HG03521 (cell line): ENCODE measurements at regions not wholly inside any gene's neighbourhood (a gene's known extent, or its start where the extent isn't known, plus 50 kb on each side); places are given as distances from the start of the nearest gene placed in this dataset.
"Not testable (repeated sequence)": the region's sequence is repeated elsewhere in the genome, so short reads cannot be mapped to it uniquely, and the experiment has no call there.

Experiments used
- ATAC-seq: cut with Tn5 transposase; IDR thresholded peaks from one replicate; pipeline ENCODE4 v1.9.1; 2021; ENCODE audit warnings: mild to moderate bottlenecking, moderate library complexity; ENCODE audit not compliant: unreplicated experiment

DNA sequence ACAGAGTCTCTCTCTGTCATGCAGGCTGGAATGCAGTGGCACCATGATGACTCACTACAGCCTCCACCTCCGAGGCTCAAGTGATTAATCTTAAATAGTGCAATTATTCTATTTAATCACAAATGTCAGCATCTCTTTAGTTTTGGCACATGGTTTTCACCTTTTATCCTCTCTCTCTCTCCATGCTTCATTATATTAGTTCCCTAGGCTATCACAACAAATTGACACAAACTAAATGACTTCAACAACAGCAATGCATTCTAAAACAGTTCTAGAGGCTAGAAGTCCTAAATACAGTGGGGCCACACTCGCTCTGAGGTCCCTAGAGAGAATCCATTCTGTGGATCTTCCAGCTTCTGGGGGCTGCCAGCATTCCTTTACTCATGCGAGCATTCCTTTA is 178.2 kb upstream of the ZNG1F start:
- ATAC-seq: not testable (repeated sequence)

DNA sequence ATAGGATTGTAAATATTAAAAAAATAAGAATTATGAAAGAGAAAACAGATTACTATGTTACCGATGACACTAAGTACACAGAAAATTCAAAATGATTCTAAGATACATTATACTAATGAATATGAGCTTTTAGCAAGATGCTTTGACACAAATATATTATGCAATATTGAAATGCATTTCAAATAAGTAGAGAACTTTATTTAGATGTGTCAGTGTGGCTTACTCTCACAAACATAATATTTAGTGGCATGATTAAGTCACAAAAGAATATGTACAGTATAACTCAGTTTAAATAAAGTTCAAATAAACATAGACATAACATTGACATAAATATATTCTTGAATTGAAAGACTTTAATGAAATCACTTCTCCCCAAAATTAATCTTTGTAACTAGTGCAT is 172.7 kb upstream of the ZNG1F start:
- ATAC-seq: not testable (repeated sequence)

DNA sequence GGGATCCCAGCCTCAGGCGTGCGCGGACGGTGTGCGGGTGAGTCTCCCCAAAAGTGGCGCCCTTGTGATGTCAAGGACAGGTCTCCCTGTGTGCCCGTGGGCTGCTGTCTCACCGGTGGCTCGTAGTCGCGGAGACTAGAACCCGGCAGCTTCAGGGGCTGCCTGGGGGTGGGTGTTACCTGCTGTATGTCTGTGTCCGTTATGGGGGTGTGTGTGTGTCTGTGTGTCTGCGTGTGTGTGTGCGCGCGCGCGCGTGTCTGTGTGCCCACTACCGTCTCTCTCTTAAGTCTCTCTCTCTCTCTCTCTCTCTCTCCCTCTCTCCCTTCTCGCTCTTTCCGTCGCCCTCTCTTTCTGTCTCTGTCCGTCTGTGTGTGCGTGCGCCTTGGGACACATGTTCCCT is 170.0 kb upstream of the ZNG1F start:
- ATAC-seq: not testable (repeated sequence)

DNA sequence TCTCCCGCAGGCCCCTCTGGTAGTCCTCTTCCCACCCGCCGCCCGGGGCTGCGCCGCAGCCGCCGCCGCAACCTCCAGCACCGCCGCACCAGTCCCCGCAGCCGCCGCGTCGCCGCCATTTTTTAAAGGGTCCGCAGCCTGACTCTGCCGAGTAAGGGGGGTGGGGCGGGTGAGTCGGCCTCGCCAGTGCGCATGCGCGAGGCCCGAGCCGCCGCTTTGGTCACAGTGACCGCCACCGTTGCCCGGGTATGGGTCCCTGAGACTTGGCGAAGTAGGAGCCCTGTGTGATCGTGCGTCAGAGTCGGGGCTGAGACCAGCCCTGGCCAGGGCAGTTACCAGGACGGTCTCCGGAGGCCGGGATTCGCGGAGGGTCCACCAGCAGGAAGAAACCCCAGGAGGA is 169.6 kb upstream of the ZNG1F start:
- ATAC-seq: not testable (repeated sequence)

DNA sequence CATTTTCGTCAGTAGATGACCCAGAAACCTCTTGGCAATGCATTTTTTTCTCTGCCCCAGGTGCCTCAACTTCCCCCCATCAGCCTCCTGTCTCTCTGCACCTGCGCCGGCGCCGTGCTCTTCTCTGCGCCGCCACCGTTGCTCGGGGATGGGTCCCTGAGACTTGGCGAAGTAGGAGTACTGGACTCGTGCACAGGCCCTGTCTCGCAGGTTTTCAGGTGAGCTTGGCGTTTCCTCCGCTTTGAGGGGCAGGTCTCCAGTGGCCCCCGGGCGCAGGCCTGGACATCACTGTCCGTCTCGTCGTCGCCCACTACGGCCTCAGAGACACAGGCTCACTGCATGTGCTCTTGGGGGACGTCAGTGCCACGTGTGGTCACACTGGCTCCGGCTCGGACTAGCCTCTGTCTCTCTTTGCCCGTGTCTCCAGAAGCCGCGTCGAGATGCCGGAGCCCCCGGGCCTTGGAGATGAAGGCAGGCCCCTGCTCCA is 168.8 kb upstream of the ZNG1F start:
- ATAC-seq: not testable (repeated sequence)

DNA sequence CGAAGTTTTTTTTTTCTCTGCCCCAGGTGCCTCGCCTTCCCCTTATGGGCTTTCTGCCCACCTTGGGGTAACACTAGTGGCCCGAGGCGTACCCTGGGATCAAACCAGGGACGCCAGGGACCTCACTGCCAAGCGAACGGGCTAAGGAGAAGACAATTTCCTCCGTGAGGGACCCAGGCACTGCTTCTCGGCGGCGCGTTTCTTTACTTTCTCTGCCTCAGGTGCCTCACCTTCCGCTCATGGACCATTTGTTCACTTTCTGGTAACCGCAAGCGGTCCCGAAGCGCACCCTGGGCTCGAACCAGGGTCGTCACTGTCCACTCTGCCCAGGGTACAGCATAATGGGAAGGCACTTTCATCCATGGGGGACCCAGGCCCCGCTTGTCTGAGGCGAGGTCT is 168.2 kb upstream of the ZNG1F start:
- ATAC-seq: not testable (repeated sequence)

DNA sequence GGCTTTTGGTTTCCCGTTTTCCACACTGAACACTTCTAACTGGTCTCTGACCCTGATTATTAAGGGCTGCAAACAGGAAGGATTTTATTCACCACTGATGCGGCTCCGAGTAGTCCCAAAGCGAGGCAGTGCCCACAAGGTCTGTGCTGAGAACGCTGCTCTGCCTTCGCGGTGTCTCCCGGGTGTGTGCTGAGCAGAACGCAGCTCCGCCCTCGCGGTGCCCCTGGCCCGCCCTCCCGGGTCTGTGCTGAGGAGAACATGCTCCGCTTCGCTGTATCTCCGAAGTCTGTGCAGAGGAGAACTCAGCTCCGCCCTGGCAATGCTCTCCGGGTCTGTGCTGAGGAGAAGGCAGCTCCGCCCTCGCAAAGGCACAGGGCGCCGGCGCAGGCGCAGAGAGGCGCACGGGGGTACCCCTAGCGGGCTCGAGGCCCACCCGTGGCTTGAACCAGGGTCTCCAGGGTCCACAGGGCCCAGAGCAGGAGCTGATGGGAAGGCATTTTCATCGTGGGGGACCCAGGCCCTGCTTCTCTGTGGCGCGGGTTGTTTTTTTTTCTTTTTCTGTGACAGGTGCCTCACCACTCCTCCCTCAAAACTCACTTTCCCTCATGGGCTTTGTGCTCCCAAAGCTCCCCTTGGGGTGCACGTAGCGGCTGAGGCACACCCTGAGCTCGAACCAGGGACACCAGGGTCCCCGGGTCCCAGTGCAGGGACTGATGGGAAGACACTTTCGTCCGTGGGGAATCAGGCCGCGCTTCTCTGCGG is 167.7 kb upstream of the ZNG1F start:
- not testable (repeated sequence) for ATAC-seq

DNA sequence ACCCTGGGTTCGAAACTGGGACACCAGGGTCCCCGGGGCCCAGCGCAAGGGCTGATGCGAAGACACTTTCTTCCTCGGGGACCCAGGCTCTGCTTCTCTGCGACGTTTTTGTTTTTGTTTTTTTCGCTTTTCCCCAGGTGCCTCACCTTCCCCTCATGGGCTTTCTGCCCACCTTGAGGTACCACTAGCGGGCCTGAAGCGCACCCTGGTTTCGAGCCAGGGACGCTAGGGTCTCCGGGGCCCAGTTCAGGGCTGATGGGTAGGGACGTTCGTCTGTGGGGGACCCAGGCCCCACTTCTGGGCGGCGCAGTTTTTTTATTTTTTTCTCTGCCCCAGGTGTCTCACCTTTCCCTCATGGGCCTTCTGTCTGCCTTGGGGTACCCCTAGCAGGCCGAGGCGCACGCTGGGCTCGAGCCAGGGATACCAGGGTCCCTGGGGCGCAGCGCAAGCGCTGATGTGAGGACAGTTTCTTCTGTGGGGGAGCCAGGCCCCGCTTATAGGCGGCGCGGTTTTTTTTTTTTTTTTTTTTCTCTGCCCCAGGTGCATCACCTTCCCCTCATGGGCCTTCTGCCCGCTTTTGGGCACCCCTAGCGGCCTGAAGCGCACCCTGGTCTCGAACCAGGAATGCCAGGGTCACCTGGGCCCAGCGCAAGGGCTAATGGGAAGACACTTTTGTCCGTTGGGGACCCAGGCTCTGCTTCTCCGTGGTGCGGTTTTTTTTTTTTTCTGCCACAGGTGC is 166.8 kb upstream of the ZNG1F start:
- ATAC-seq: not testable (repeated sequence)

DNA sequence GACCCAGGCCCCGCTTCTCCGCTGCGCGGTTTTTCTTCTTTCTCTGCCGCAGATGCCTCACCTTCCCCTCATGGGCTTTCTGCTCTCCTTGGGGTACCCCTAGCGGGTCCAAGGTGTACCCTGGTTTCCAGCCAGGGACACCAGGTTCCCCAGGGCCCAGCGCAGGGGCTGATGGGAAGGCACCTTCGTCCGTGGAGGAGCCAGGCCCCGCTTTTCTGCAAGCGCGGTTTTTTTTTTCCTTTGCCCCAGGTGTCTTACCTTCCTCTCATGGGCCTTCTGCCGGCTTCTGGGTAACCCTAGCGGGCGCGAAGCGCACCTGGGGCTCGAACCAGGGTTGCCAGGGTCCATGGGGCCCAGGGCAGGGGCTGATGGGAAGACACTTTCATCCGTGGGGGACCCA is 165.9 kb upstream of the ZNG1F start:
- not testable (repeated sequence) for ATAC-seq

DNA sequence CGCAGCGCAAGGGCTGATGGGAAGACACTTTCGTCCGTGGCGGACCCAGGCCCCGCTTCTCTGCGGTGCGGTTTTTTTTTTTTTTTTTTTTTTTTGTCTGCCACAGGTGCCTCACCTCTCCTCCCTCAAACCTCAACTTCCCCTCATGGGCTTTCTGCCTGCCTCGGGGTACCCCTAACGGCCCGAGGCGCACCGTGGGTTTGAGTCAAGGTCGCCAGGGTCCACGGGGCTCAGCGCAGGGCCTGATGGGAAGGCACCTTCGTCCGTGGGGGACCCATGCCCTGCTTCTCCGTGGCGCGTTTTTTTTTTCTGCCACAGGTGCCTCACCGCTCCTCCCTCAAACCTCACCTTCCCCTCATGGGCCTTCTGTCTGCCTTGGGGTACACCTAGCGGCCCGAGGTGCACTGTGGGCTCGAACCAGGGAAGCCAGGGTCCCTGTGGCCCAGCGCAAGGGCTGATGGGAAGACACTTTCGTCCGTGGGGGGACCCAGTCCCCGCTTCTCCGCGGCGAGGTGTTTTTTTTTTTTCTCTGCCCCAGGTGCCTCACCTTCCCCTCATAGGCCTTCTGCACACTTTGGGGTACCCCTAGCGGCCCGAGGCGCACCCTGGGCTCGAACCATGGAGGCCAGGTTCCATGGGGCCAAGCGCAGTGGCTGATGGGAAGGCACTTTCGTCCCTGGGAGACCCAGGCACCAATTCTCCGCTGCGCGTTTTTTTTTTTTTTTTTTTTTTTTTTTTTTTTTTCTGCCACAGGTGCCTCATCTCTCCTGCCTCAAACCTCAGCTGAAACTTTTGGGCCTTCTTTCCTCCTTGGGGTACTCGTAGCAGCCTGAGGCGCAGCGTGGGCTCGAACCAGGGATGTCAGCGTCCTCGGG is 165.2 kb upstream of the ZNG1F start:
- ATAC-seq: not testable (repeated sequence)

DNA sequence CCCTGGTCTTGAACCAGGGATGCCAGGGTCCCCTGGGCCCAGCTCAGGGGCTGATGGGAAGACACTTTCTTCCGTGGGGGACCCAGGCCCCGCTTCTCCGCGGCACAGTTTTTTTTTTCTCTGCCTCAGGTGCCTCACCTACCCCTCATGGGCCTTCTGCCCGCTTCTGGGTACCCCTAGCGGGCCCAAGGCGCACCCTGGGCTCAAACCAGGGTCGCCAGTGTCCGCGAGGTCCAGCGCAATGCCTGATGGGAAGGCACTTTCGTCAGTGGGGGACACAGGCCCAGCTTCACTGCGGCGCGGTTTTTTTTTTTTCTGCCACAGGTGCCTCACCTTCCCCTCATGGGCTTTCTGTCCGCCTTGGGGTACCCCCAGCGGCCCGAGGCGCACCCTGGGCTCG is 163.9 kb upstream of the ZNG1F start:
- not testable (repeated sequence) for ATAC-seq

DNA sequence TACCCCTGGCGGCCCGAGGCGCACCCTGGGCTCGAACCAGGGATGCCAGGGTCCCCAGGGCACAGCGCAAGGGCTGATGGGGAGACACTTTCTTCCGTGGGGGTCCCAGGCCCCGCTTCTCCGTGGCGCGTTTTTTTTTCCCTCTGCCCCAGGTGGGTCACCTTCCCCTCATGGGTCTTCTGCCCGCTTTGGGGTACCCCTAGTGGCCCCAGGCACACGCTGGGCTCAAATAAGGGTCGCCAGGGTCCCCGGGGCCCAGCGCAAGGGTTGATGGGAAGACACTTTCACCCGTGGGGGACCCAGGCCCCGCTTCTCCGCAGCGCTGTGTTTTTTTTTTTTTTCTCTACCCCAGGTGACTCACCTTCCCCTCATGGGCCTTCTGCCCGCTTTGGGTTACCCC is 163.3 kb upstream of the ZNG1F start:
- ATAC-seq: not testable (repeated sequence)

DNA sequence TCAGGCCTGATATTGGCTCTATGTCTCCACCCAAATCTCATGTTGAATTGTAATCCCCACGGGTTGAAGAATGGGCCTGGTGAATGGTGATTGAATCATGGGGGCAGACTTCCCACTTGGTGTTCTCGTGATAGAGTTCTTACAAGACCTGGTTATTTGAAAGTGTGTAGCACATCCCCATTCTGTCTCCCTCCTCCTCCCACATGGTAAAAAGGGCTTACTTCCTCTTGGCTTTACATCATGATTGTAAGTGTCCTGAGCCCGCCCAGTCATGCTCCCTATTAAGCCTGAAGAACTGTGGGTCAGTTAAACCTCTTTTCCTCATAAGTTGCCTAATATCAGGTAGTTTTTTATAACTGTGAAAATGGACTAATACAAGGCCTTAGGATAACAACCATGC is 158.8 kb upstream of the ZNG1F start:
- ATAC-seq: not testable (repeated sequence)

DNA sequence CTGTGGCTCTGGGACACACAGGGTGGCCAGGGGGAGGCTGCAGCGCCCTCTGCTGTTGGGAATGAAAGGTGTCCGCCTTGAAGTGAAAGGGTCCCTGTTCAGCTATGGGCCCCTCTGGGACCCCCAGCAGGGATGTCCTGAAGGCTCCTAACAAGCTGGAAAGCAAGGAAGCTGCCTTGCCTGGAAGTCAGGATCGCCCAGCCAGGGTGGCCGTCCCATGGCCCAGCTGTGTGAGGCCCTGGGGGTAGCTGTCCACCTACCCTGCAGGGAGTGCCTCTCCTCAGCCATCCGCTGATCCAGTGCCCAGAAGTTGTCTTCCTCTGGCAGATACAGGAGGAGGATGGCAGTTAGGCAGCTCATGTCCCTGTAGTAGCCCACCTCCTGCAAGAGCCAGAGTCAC is 143.4 kb upstream of the ZNG1F start:
- not testable (repeated sequence) for ATAC-seq

DNA sequence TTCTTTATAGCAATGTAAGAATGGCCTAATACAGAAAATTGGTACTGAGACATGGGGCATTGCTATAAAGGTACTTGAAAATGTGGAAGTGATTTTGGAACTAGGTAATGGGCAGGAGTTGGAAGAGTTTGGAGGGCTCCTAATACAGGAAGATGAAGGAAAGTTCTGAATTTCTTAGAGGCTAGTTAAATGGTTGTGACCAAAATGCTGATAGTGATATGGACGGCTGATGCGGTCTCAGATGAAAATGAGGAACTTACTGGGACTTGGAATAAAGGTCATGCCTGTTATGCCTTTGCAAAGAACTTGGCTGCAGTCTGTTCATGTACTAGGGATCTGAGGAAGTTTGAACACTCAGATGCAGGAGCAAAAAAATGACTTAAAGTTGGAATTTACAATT is 132.2 kb upstream of the ZNG1F start:
- not testable (repeated sequence) for ATAC-seq

DNA sequence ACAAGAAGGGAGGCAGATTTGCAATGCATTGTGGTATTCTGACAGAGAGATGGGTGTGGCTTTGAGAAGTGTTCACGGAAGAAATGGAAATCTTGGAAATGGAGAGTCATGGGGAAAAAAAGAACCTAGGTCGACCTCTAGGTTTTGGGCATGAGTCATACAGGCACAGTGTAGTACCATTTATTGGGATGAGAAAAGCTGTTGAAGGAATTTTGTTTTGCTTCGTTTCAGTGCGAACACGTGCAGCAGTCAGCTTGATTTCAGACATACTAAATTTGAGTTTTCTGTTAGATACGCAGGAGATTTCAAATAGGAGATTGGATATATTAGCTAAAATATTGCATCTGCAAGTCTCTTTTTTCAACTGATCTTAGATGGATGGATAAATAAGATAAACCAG is 119.8 kb upstream of the ZNG1F start:
- ATAC-seq: not testable (repeated sequence)

DNA sequence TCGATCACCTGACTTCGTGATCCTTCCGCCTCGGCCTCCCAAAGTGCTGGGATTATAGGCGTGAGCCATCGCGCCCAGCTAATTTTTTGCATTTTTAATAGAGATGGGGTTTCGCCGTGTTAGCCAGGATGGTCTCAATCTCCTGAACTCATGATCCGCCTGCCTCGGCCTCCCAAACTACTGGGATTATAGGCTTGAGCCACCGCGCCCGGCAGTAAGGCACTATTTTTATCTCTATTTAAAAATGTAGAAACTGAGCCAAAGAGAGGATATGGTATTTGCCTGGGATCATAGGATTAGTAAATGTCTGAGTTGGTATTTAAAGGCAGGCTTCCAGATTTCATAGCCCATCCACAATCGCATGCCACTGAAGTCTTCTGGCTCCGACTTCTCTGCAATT is 96.6 kb upstream of the ZNG1F start:
- not testable (repeated sequence) for ATAC-seq

DNA sequence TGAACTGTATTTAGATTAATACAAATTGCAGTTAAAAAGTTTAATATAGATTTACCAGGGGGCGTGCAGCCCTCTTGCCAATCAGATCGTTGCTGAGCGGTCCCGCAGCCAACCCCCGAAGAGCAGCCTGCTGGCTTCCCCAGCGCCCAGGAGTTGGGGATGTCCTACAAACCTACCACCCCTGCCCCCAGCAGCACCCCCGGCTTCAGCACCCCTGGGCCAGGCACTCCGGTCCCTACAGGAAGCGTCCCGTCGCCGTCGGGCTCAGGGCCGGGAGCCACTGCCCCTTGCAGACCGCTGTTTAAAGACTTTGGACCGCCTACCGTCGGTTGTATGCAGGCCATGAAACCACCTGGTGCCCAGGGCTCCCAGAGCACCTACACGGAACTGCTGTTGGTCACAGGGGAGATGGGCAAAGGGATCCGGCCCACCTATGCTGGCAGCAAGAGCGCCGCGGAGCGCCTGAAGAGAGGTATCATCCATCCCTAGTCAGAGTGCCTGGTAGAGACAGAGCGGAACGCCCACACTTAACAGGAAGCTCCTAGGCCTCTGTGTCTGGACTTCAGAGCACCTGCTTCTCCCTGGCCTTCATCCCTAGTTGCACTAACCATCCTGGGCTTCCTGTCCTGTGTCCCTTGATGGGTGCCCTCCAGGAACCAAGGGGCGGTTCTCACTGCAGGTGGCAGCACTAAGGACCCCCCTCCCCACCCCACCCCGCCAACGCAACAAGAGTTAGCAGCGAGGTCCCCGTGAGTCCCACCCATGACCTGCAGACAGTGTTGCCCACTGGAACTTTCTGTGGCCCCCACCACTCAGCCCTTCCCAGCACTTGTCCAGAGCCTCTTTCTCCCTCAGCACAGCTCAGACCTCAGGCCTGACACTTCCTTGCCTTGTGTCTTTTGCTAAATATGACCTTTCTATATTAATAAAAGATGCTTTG is 91.5 kb upstream of the ZNG1F start:
- ATAC-seq: not testable (repeated sequence)

DNA sequence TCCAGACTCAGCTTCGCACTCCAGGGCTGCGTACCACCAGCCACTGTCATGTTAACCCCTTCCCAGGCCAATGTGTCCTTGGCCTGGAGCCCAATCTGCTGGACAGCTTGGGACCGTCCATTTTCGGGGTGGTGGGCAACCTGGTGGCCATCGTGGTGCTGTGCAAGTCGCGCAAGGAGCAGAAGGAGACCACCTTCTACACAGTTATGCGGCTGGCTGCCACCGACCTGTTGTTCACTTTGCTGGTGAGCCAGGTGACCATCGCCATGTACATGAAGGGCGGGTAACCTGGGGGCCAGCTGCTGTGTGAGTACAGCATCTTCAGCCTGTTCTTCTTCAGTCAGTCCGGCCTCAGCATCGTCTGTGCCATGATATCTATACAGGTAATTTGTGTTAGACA is 90.3 kb upstream of the ZNG1F start:
- ATAC-seq: not testable (repeated sequence)

DNA sequence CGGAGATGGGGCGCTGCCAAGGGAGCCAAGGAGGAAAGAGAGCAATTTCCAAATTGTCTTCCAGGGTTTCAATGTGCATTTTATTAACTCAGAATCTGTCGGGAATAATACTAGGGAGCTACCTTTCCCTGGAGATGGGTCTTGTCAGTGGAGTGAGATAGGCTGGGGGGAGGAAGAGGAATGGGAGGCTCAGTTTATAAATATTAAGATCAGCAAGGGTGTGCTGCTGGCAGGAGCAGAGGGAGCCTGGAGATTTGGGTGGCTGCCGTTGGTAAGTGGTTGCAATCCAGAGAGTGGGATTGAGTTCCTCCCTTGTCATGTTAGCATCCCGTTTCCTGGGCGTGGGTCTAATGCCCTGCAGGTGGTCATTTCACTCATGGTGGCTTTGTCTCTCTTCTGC is 89.9 kb upstream of the ZNG1F start:
- ATAC-seq: not testable (repeated sequence)
